H9 (cell line): ENCODE measurements at regions not wholly inside any gene's neighbourhood (a gene's known extent, or its start where the extent isn't known, plus 50 kb on each side); places are given as distances from the start of the nearest gene placed in this dataset.
A peak's percentile ranks its signal among the peaks of the same experiment; 100 is the strongest.

ENCODE experiments used
- DNase-seq: peaks from one replicate; pipeline ENCODE4 v3.0.0-alpha.2; 2017
- H2AFZ ChIP-seq: one replicate; pipeline ENCODE4 v1.6.1; 2013; ENCODE audit warnings: mild to moderate bottlenecking, low read length, control low read depth, moderate library complexity
- H2AK5ac ChIP-seq: 2 replicates; pipeline ENCODE4 v1.6.1; 2013; ENCODE audit warnings: low read length, control low read depth, mixed read lengths; ENCODE audit not compliant: insufficient read length
- H2BK120ac ChIP-seq: one replicate; pipeline ENCODE4 v1.6.1; 2013; ENCODE audit warnings: low read depth, mild to moderate bottlenecking, low read length, control low read depth, inconsistent platforms; ENCODE audit not compliant: poor library complexity, severe bottlenecking
- H2BK12ac ChIP-seq: 2 replicates; pipeline ENCODE4 v1.6.1; 2013; ENCODE audit warnings: low read length, control low read depth, mixed read lengths, low read depth; ENCODE audit not compliant: insufficient read length
- H2BK15ac ChIP-seq: 2 replicates; pipeline ENCODE4 v1.6.1; 2013; ENCODE audit warnings: low read depth, low read length, control low read depth
- H2BK20ac ChIP-seq: one replicate; pipeline ENCODE4 v1.6.1; 2013; ENCODE audit warnings: low read depth, mild to moderate bottlenecking, low read length, control low read depth, inconsistent platforms; ENCODE audit not compliant: poor library complexity, severe bottlenecking
- H2BK5ac ChIP-seq: 2 replicates; pipeline ENCODE4 v1.6.1; 2013; ENCODE audit warnings: low read length, control low read depth, mixed read lengths; ENCODE audit not compliant: insufficient read length
- H3K14ac ChIP-seq: 2 replicates; pipeline ENCODE4 v1.6.1; 2013; ENCODE audit warnings: low read length, control low read depth; ENCODE audit not compliant: insufficient read depth
- H3K18ac ChIP-seq: 2 replicates; pipeline ENCODE4 v1.6.1; 2013; ENCODE audit warnings: low read depth, mild to moderate bottlenecking, mixed read lengths, low read length, control low read depth; ENCODE audit not compliant: insufficient read length
- H3K23ac ChIP-seq: 2 replicates; pipeline ENCODE4 v1.6.1; 2013; ENCODE audit warnings: low read length, control low read depth, mixed read lengths, low read depth; ENCODE audit not compliant: insufficient read length
- H3K23me2 ChIP-seq: 2 replicates; pipeline ENCODE4 v1.6.1; 2013; ENCODE audit warnings: low read depth, mild to moderate bottlenecking, mixed read lengths, low read length, control low read depth; ENCODE audit not compliant: insufficient read length, poor library complexity, severe bottlenecking
- H3K27ac ChIP-seq: 2 replicates; pipeline ENCODE4 v1.5.1; 2013; ENCODE audit warnings: low read length, control low read depth, mixed read lengths, low read depth; ENCODE audit not compliant: insufficient read length
- H3K27me3 ChIP-seq: 2 replicates; pipeline ENCODE4 v1.6.1; 2013; ENCODE audit warnings: low read length, control low read depth, inconsistent platforms; ENCODE audit not compliant: insufficient read depth
- H3K4ac ChIP-seq: 2 replicates; pipeline ENCODE4 v1.6.1; 2013; ENCODE audit warnings: low read depth, mild to moderate bottlenecking, control low read depth, inconsistent platforms, low read length, moderate library complexity
- H3K4me1 ChIP-seq: 2 replicates; pipeline ENCODE4 v1.6.1; 2013; ENCODE audit warnings: low read length, control low read depth, inconsistent platforms; ENCODE audit not compliant: insufficient read depth
- H3K4me2 ChIP-seq: 2 replicates; pipeline ENCODE4 v1.6.1; 2013; ENCODE audit warnings: low read length, control low read depth, mixed read lengths; ENCODE audit not compliant: insufficient read length, insufficient read depth
- H3K56ac ChIP-seq: 2 replicates; pipeline ENCODE4 v1.6.1; 2013; ENCODE audit warnings: low read depth, mild to moderate bottlenecking, mixed read lengths, low read length, control low read depth; ENCODE audit not compliant: insufficient read length
- H3K79me1 ChIP-seq: 2 replicates; pipeline ENCODE4 v1.6.1; 2013; ENCODE audit warnings: low read depth, mild to moderate bottlenecking, moderate library complexity, low read length, control low read depth, inconsistent platforms; ENCODE audit not compliant: insufficient read depth, poor library complexity, severe bottlenecking
- H3K79me2 ChIP-seq: 2 replicates; pipeline ENCODE4 v1.6.1; 2013; ENCODE audit warnings: low read length, control low read depth, inconsistent platforms; ENCODE audit not compliant: insufficient read depth
- H3K9ac ChIP-seq: 2 replicates; pipeline ENCODE4 v1.6.1; 2013; ENCODE audit warnings: low read length, control low read depth, mixed read lengths; ENCODE audit not compliant: insufficient read length; ENCODE audit errors: extremely low read depth
- H3K9me3 ChIP-seq: one replicate; pipeline ENCODE4 v1.6.1; 2013; ENCODE audit warnings: low read depth, low read length, inconsistent platforms; ENCODE audit not compliant: control insufficient read depth
- H3T11ph ChIP-seq: one replicate; pipeline ENCODE4 v1.6.1; 2013; ENCODE audit warnings: mild to moderate bottlenecking, low read length, control low read depth, inconsistent platforms
- H4K20me1 ChIP-seq: one replicate; pipeline ENCODE4 v1.6.1; 2013; ENCODE audit not compliant: control insufficient read depth, insufficient read length, insufficient read depth
- H4K5ac ChIP-seq: 2 replicates; pipeline ENCODE4 v1.6.1; 2013; ENCODE audit warnings: low read depth, mild to moderate bottlenecking, mixed read lengths, low read length, control low read depth; ENCODE audit not compliant: insufficient read length
- H4K8ac ChIP-seq: replicated peaks from 2 replicates; pipeline ENCODE4 v1.6.1; 2013; ENCODE audit warnings: low read length, control low read depth, mixed read lengths, low read depth; ENCODE audit not compliant: insufficient read length
- H4K91ac ChIP-seq: 2 replicates; pipeline ENCODE4 v1.6.1; 2013; ENCODE audit warnings: low read depth, mild to moderate bottlenecking, moderate library complexity, mixed read lengths, low read length, control low read depth; ENCODE audit not compliant: insufficient read length
- H3K27ac Mint-ChIP-seq, 3 experiments: 2 replicates in 2 of 3; 3 replicates in 1 of 3; pipeline ENCODE4 v1.8.0; 2020 to 2021; ENCODE audit warnings: mixed read lengths in 3 of 3, mild to moderate bottlenecking in 1 of 3, moderate library complexity in 1 of 3
- H3K27me3 Mint-ChIP-seq: 2 replicates; pipeline ENCODE4 v1.8.0; 2021; ENCODE audit warnings: low read depth, mild to moderate bottlenecking, moderate library complexity, mixed read lengths
- H3K36me3 Mint-ChIP-seq, 3 experiments: 2 replicates in 2 of 3; 3 replicates in 1 of 3; pipeline ENCODE4 v1.8.0; 2020 to 2021; ENCODE audit warnings: low read depth in 3 of 3, mixed read lengths in 3 of 3; ENCODE audit not compliant: insufficient read depth in 1 of 3
- H3K4me1 Mint-ChIP-seq, 2 experiments: 2 replicates each; pipeline ENCODE4 v1.8.0; 2020; ENCODE audit warnings: mixed read lengths in 2 of 2
- H3K4me3 Mint-ChIP-seq, 2 experiments: 2 replicates in 1 of 2; 3 replicates in 1 of 2; pipeline ENCODE4 v1.8.0; 2020 to 2021; ENCODE audit warnings: mild to moderate bottlenecking in 2 of 2, mixed read lengths in 2 of 2, moderate library complexity in 1 of 2
- H3K9me3 Mint-ChIP-seq, 2 experiments: 2 replicates in 1 of 2; 3 replicates in 1 of 2; pipeline ENCODE4 v1.8.0; 2020; ENCODE audit warnings: mild to moderate bottlenecking in 2 of 2, mixed read lengths in 2 of 2, moderate library complexity in 1 of 2
- CTCF ChIP-seq: fragments of 200-600 bp; sonication (generic); conservative IDR thresholded peaks from 3 replicates; pipeline ENCODE4 v1.8.0; 2021; ENCODE audit warnings: antibody characterized with exemption, mild to moderate bottlenecking
- WGBS: extraction: QIAGEN DNeasy Blood & Tissue Kit; methylation state at CpG from one replicate; pipeline ENCODE4 v1.1.7; 2013; ENCODE audit warnings: missing lambda C conversion rate, low lambda C conversion rate, mixed read lengths; ENCODE audit not compliant: insufficient read length; ENCODE audit errors: extremely low coverage; 5-methylcytosine and 5-hydroxymethylcytosine counted together

- Histone ChIP-seq H2BK120ac (no peak overlapping the region), H3K27ac (no peak overlapping the region), H4K20me1 (no peaks in the 10 kb centered on the region), H2BK12ac (no peak overlapping the region), H3K27me3 (no peaks in the 10 kb centered on the region), H3K9ac (no peak overlapping the region), H4K5ac (no peak overlapping the region), H3K14ac (no peak overlapping the region), H3K79me2 (no peaks in the 10 kb centered on the region), H3K23ac (no peak overlapping the region), H4K91ac (no peak overlapping the region), H3K4ac (no peak overlapping the region), H2BK5ac (no peak overlapping the region), H2AFZ (no peak overlapping the region), H3K23me2 (no peaks in the 10 kb centered on the region), H2AK5ac (no peak overlapping the region), H3K4me2 (no peak overlapping the region), H2BK15ac (no peak overlapping the region), H3K18ac (no peak overlapping the region), H3K56ac (no peak overlapping the region), H3K79me1 (no peaks in the 10 kb centered on the region), H2BK20ac (no peak overlapping the region), H3K9me3 (no peaks in the 10 kb centered on the region), H3T11ph (no peak overlapping the region), H4K8ac (no peak overlapping the region), H3K4me1 (peaks cover 5% of the 10 kb centered on the region; the same call in 1 of the 2 replicates)
- H3K36me3 Mint-ChIP-seq = no peaks in the 10 kb centered on the region
- no peak overlapping the region for H3K4me3 Mint-ChIP-seq
- H3K4me1 Mint-ChIP-seq = peaks cover 18 to 21% of the 10 kb centered on the region in 2 experiments
- H3K9me3 Mint-ChIP-seq = no peaks in the 10 kb centered on the region
- H3K27ac Mint-ChIP-seq = peak overlapping the region in 1 of 3 experiments; percentile 1; a peak in 1 of 7 replicates
- DNase-seq = no peak
- WGBS = no CpG with 5 or more reads among the region's 4 CpGs
- no peak for TF ChIP-seq CTCF
- H3K27me3 Mint-ChIP-seq = no peaks in the 10 kb centered on the region
Observed at GRCh38 chr4:124936427-124936826, 223.9 kb upstream of the ANKRD50 start.
